ENCODE measurements at regions not wholly inside any gene's neighbourhood (a gene's known extent, or its start where the extent isn't known, plus 50 kb on each side); places are given as distances from the start of the nearest gene placed in this dataset.

DNA sequence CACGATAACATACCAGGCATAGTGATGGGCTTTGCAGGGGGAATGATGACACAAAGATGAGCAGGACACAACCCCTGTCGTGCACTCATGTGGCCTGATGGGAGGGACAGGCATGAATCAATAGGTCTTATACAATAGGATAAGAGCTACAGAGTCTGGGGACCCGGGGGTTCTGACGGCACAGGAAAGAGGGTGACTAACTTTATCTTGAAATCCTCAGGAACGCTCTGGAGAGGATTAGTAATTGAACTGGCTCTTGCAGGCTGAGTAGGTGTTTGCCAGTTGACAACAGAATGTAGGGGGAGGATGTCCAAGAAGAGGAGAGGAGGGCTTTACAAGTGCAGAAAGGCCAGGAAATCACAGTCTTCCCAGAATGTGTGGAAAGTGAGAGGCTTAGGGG, 219.9 kb upstream of the ECI2 start:
- Mint-ChIP-seq H3K27ac (no peak overlapping the region), H3K36me3 (no peaks in the 10 kb centered on the region), H3K9me3 (peaks cover 15% of the 10 kb centered on the region), H3K4me3 (no peak overlapping the region), H3K4me1 (ENCODE audit: unreplicated experiment) (peaks cover 19% of the 10 kb centered on the region), H3K27me3 (peaks cover 4% of the 10 kb centered on the region)
- no peak for TF ChIP-seq CTCF (conservative IDR thresholded peaks at IDR 0.05)
- DNase-seq (ENCODE audit: extremely low spot score, unreplicated experiment), result no peak

DNA sequence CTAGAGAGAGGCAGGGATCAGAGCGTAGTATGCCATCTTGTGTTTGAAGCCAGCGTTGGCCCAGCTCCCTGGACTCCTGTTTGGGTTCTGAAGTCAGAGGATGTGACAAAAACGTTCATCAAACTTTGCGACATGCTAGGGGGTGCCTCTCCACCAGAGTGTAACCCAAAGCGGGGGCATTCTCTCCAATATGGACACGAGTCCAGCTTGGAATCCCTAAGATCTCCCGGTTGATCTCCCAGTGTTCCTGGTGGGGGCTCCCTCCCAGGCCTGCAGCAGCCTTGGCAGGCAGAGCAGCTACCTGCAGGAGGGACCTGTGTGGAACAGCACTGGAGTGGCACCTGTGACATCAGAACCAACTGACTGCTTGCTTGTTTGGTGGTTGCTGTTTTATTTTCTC, 218.8 kb upstream of the ECI2 start:
- no peak for TF ChIP-seq CTCF (conservative IDR thresholded peaks at IDR 0.05)
- Mint-ChIP-seq H3K27me3 (peaks cover 8% of the 10 kb centered on the region), H3K9me3 (peaks cover 15% of the 10 kb centered on the region), H3K27ac (no peak overlapping the region), H3K4me3 (no peak overlapping the region), H3K36me3 (no peaks in the 10 kb centered on the region), H3K4me1 (ENCODE audit: unreplicated experiment) (peaks cover 17% of the 10 kb centered on the region)
- DNase-seq (ENCODE audit: extremely low spot score, unreplicated experiment), result no peak

GRCh38 chr6:4352731-4353130, 217.4 kb upstream of the ECI2 start:
- no peak for TF ChIP-seq CTCF (conservative IDR thresholded peaks at IDR 0.05)
- H3K9me3 Mint-ChIP-seq, result peaks cover 14% of the 10 kb centered on the region
- H3K4me1 Mint-ChIP-seq (ENCODE audit: unreplicated experiment), result peaks cover 15% of the 10 kb centered on the region
- H3K36me3 Mint-ChIP-seq, result no peaks in the 10 kb centered on the region
- DNase-seq (ENCODE audit: extremely low spot score, unreplicated experiment), result no peak
- H3K27ac Mint-ChIP-seq, result no peak overlapping the region
- H3K27me3 Mint-ChIP-seq, result peaks cover 9% of the 10 kb centered on the region
- H3K4me3 Mint-ChIP-seq, result no peak overlapping the region

GRCh38 chr6:4352322-4352669, 216.9 kb upstream of the ECI2 start:
- Mint-ChIP-seq H3K27me3 (peaks cover 11% of the 10 kb centered on the region), H3K9me3 (peaks cover 10% of the 10 kb centered on the region), H3K36me3 (no peaks in the 10 kb centered on the region), H3K4me1 (ENCODE audit: unreplicated experiment) (peaks cover 18% of the 10 kb centered on the region), H3K27ac (no peak overlapping the region), H3K4me3 (no peak overlapping the region)
- DNase-seq (ENCODE audit: extremely low spot score, unreplicated experiment), result no peak
- no peak for TF ChIP-seq CTCF (conservative IDR thresholded peaks at IDR 0.05)

DNA sequence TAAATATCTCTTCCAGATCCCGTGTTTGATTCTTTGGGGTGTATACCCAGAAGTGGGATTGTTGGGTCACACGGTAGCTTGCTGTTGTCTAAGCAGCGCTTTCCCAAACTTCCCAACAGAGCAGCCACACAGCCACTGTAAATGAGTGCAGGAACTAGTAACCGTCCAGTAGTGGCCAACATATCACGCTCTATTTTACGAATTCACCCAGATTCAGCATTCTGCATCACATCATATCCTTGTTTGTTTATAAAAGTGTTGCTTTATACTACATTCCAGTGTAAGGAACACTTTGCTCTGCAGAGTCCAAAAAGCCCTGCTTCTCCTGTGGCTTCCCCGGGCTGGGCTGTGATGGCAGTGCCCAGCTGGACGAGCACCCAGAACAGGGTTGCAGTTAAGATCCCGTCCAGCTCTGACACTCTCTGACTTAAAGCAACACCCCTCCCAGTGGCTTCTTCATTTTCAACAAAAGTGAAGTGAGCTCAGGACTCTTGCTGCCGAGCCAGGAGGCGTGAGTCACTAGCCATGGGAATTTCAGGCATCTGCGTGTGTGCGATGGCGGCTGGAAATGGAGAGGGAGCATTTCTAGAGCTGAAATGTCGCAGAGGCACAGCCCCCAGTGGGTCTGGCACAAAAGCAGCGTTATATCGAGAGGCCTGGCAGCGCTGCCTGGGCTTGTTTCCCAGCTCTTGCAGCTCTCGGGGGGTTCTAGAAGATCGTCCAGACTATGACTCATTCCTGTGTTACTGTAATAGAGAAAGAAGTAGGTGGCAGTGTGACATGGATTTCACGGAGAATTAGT, 216.3 kb upstream of the ECI2 start:
- H3K4me1 Mint-ChIP-seq (ENCODE audit: unreplicated experiment), result peaks cover 22% of the 10 kb centered on the region
- no peaks in the 10 kb centered on the region for H3K36me3 Mint-ChIP-seq
- peaks cover 8% of the 10 kb centered on the region for H3K9me3 Mint-ChIP-seq
- H3K4me3 Mint-ChIP-seq, result no peak overlapping the region
- H3K27ac Mint-ChIP-seq, result no peak overlapping the region
- TF ChIP-seq CTCF (conservative IDR thresholded peaks at IDR 0.05), result no peak
- DNase-seq (ENCODE audit: extremely low spot score, unreplicated experiment), result no peak
- peaks cover 12% of the 10 kb centered on the region for H3K27me3 Mint-ChIP-seq

Data from type B pancreatic cell (in vitro differentiated cells).